Prostate gland (tissue), 2 donors: ENCODE measurements at regions not wholly inside any gene's neighbourhood (a gene's known extent, or its start where the extent isn't known, plus 50 kb on each side); places are given as distances from the start of the nearest gene placed in this dataset.

ENCODE experiments used
- DNase-seq: peaks from one replicate; pipeline ENCODE4 v3.0.0-alpha.2; 2019; ENCODE audit warnings: low spot score
- H3K27ac ChIP-seq, 2 donors: fragments of 200-600 bp; sonication (generic); 2 replicates each; pipeline ENCODE4 v1.5.1; 2017 to 2019
- H3K27me3 ChIP-seq: fragments of 200-600 bp; sonication (generic); replicated peaks from 2 replicates; pipeline ENCODE4 v1.5.1; 2019; ENCODE audit not compliant: insufficient read depth
- H3K36me3 ChIP-seq, 2 donors: fragments of 200-600 bp; sonication (generic); 1 replicate in 1 of 2; 2 replicates in 1 of 2; pipeline versions ENCODE4 v1.5.1 to v1.8.1; 2017 to 2019
- H3K4me1 ChIP-seq: fragments of 200-600 bp; sonication (generic); replicated peaks from 2 replicates; pipeline ENCODE4 v1.5.1; 2019
- H3K4me3 ChIP-seq, 2 donors: fragments of 200-600 bp; sonication (generic); 2 replicates each; pipeline ENCODE4 v1.5.1; 2017 to 2019
- H3K9me3 ChIP-seq: fragments of 200-600 bp; sonication (generic); 2 replicates; pipeline ENCODE4 v1.5.1; 2017
- CTCF ChIP-seq, 4 experiments: fragments of 200-600 bp in 2 of 4; fragments of 450-650 bp in 2 of 4; sonication (generic) in 2 of 4; IDR thresholded peaks; 1 replicate in 3 of 4; 2 replicates in 1 of 4; pipeline ENCODE4 v1.5.1; 2016 to 2019; ENCODE audit warnings: antibody characterized with exemption in 4 of 4, mild to moderate bottlenecking in 2 of 4, moderate library complexity in 2 of 4
- POLR2A ChIP-seq: fragments of 450-650 bp; IDR thresholded peaks from one replicate; pipeline ENCODE4 v1.6.1; 2016; ENCODE audit warnings: antibody characterized with exemption, mild to moderate bottlenecking
- POLR2AphosphoS5 ChIP-seq: sonication (generic); formaldehyde crosslinking; IDR thresholded peaks from one replicate; pipeline ENCODE4 v1.6.1; 2017; ENCODE audit warnings: antibody characterized with exemption
- WGBS: methylation state at CpG from one replicate; pipeline ENCODE4 v1.1.5; 2018; 5-methylcytosine and 5-hydroxymethylcytosine counted together
- intact Hi-C: fragments of 100-400 bp; cut with DNase I; formaldehyde crosslinking; loops from one replicate; pipeline ENCODE4 v1.14.2; 2022

GRCh38 chr17:36792849-36793248 lies 144.4 kb upstream of the LHX1 start:
- WGBS = 83% methylated on average over 5 of the region's 5 CpGs
- no peak overlapping the region for H3K27ac ChIP-seq
- intact Hi-C loops = no loop called here
- no peaks in the 10 kb centered on the region for H3K36me3 ChIP-seq
- H3K4me3 ChIP-seq = no peak overlapping the region
- TF ChIP-seq POLR2A (no peak), CTCF (IDR thresholded peaks at IDR 0.05) (no peak), POLR2AphosphoS5 (no peak)
- DNase-seq = no peak
- H3K27me3 ChIP-seq = peaks cover 4% of the 10 kb centered on the region
- no peaks in the 10 kb centered on the region for H3K4me1 ChIP-seq
- no peaks in the 10 kb centered on the region for H3K9me3 ChIP-seq

DNA sequence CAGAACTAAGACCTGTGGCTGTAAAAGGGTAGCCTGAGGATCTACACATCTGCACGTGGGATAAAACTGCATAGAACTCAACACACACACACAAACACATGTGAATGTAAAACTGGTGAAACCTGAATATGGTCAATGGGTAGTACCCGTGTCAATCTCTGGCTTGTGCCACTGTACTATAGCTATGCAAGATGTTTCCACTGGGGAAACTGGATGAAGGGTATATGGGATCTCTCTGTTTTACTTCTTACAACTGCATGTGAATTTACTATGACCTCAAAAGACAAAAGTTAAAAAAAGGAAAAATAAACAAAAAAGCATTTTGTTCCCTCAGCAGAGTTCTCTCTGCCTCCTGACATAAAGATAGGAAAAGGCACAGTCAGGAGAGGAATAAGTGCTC lies 143.3 kb upstream of the LHX1 start:
- Histone ChIP-seq H3K27me3 (peaks cover 4% of the 10 kb centered on the region), H3K9me3 (no peaks in the 10 kb centered on the region), H3K4me1 (no peaks in the 10 kb centered on the region), H3K36me3 (no peaks in the 10 kb centered on the region), H3K4me3 (no peak overlapping the region), H3K27ac (no peak overlapping the region)
- intact Hi-C loops = no loop called here
- WGBS = 69% methylated on average over 2 of the region's 2 CpGs
- no peak for TF ChIP-seq POLR2AphosphoS5
- no peak for TF ChIP-seq POLR2A
- TF ChIP-seq CTCF (IDR thresholded peaks at IDR 0.05) = no peak
- DNase-seq = no peak

DNA sequence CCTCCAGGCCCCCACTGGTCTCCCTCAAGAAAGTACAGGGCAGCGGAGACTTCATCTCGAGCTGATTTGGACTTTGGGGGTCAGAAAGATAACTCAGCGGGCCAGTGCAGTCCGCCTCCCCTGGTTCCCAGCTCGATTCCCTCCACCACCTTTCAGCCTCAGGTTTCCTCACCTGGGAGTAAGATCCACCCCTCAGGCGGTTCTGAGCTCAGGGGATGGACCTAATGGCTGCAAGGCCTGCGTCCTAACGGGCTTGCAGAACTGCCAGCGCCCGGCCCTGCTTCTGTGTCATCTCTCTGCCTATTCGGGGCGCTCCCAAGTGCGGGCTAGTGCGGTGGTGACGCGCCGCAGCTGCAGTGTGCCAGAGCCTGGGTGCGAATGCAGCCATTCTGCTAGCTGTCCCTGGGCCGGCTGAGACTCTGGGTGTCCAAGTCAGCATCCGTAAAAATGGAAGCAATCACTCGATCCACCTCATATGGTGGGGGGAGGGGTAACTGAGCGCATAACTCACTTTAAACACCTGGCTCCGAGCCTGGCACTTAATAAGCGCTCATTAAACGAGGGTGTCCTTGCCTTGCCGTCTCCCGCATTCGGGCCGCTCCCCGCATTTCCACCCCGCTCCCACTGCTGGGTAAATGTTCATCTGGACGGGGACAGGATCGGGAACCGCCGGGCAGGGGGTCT lies 129.6 kb upstream of the LHX1 start:
- no peak for DNase-seq
- Histone ChIP-seq H3K36me3 (no peaks in the 10 kb centered on the region), H3K4me1 (no peaks in the 10 kb centered on the region), H3K4me3 (no peak overlapping the region), H3K27ac (no peak overlapping the region), H3K9me3 (no peaks in the 10 kb centered on the region), H3K27me3 (peaks cover 38% of the 10 kb centered on the region)
- TF ChIP-seq CTCF (IDR thresholded peaks at IDR 0.05) (no peak), POLR2AphosphoS5 (no peak), POLR2A (no peak)
- 13% methylated on average over 35 of the region's 35 CpGs for WGBS
- intact Hi-C loops = no loop called here

DNA sequence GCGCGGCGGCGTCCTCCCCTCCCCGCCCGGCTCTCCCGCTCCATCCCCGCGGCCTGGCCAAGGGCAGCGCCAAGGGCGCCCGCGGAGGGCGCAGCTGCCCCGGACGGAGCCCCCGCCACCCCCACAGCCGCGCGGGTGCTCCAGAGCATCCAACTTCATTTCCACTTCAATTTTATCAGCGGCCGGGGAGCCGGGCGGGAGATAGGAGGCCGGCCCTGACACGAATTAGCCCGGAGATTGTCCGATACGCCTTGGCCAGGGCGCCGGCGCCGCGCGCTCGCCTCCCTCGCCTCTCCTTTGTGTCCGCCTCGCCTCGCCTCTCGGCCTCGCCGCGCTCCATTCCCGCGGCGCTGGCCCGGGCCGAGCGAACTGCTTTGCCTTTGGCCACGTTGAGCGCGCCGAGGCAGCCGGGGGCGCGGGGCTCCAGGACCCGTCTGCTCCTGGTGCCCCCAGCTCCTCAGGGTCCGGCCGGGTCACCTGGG lies 129.1 kb upstream of the LHX1 start:
- no peak for DNase-seq
- H3K4me1 ChIP-seq = no peaks in the 10 kb centered on the region
- intact Hi-C loops = no loop called here
- WGBS = under 1% methylated on average over 54 of the region's 60 CpGs
- H3K9me3 ChIP-seq = no peaks in the 10 kb centered on the region
- no peak overlapping the region for H3K4me3 ChIP-seq
- H3K27me3 ChIP-seq = peaks cover 42% of the 10 kb centered on the region
- no peaks in the 10 kb centered on the region for H3K36me3 ChIP-seq
- no peak overlapping the region for H3K27ac ChIP-seq
- TF ChIP-seq CTCF (IDR thresholded peaks at IDR 0.05) (no peak), POLR2AphosphoS5 (no peak), POLR2A (no peak)

GRCh38 chr17:36812762-36813161 lies 124.5 kb upstream of the LHX1 start:
- H3K27me3 ChIP-seq = peaks cover 49% of the 10 kb centered on the region
- DNase-seq = no peak
- no peaks in the 10 kb centered on the region for H3K9me3 ChIP-seq
- intact Hi-C loops = no loop called here
- no peaks in the 10 kb centered on the region for H3K4me1 ChIP-seq
- no peaks in the 10 kb centered on the region for H3K36me3 ChIP-seq
- 13% methylated on average over 9 of the region's 9 CpGs for WGBS
- no peak overlapping the region for H3K27ac ChIP-seq
- H3K4me3 ChIP-seq = no peak overlapping the region
- TF ChIP-seq POLR2A (no peak), POLR2AphosphoS5 (no peak), CTCF (IDR thresholded peaks at IDR 0.05) (no peak)
